RWPE1 (cell line): ENCODE measurements at regions not wholly inside any gene's neighbourhood (a gene's known extent, or its start where the extent isn't known, plus 50 kb on each side); places are given as distances from the start of the nearest gene placed in this dataset.

Experiments
- CTCF ChIA-PET: fragments of 350-600 bp; sonication (Branson Sonifier 250); formaldehyde crosslinking; extraction: SDS; loops from one replicate; lab custom pipeline; 2021; lab: Yijun Ruan, JAX
- POLR2A ChIA-PET: fragments of 400-600 bp; formaldehyde crosslinking; extraction: SDS; loops from one replicate; lab custom pipeline; 2020; ENCODE audit warnings: antibody characterized with exemption; ENCODE audit not compliant: low non-redundant PET; lab: Yijun Ruan, JAX
- DNase-seq: peaks from one replicate; pipeline ENCODE4 v3.0.0; 2012; ENCODE audit warnings: low spot score
- H3K27ac ChIP-seq: fragments of 450-650 bp; 2 replicates; pipeline ENCODE4 v1.5.1; 2017
- CTCF ChIP-seq: fragments of 450-650 bp; conservative IDR thresholded peaks from 2 replicates; pipeline ENCODE4 v1.5.1; 2017; ENCODE audit warnings: low read depth, mild to moderate bottlenecking

DNA sequence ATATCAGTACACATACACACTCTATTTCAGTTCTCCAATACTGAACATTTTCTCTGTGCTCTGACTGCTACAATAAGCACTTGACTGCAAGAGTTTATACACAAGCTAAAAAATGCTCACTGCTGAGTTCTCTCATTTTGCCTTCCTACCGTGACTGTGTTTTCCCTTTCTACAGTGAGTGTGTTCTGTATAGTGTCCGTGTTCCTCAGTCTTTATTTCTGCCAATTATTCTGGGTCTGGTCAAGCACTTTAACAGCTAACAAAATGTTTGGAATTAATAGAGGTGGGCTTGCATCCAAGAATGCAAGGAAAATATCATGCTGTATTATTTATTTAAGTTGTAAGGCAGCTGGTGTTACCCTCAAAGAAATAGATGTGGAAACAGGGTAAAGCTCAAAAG is 217.0 kb upstream of the NREP start:
- no peak for TF ChIP-seq CTCF
- ChIA-PET CTCF (interaction anchor here (1.2 kb wide), 1 partner anchor 59 kb away, joined by 5 read pairs; no protein-coding TSS in a partner anchor), POLR2A (no interaction called here)
- H3K27ac ChIP-seq: no peak overlapping the region
- DNase-seq: no peak

GRCh38 chr5:111972548-111972947 is 215.6 kb upstream of the NREP start:
- no peak for DNase-seq
- TF ChIP-seq CTCF: no peak
- ChIA-PET CTCF (interaction anchor here (0.6 kb wide), 1 partner anchor 95 kb away, joined by 3 read pairs; no protein-coding TSS in a partner anchor), POLR2A (no interaction called here)
- H3K27ac ChIP-seq: no peak overlapping the region

GRCh38 chr5:111972080-111972479 is 215.1 kb upstream of the NREP start:
- no peak for TF ChIP-seq CTCF
- POLR2A ChIA-PET: no interaction called here
- H3K27ac ChIP-seq: no peak overlapping the region
- DNase-seq: no peak
- CTCF ChIA-PET: interaction anchor here (0.6 kb wide), 1 partner anchor 96 kb away, joined by 3 read pairs; no protein-coding TSS in a partner anchor

- H3K27ac ChIP-seq: no peak overlapping the region
- DNase-seq: no peak
- TF ChIP-seq CTCF: no peak
- CTCF ChIA-PET: interaction anchor here (1.0 kb wide), 1 partner anchor 11 kb away, joined by 3 read pairs; no protein-coding TSS in a partner anchor
- POLR2A ChIA-PET: no interaction called here
Measured at GRCh38 chr5:111968459-111968858, 211.5 kb upstream of the NREP start.

GRCh38 chr5:111967463-111967862 is 210.5 kb upstream of the NREP start:
- POLR2A ChIA-PET: no interaction called here
- no peak for TF ChIP-seq CTCF
- CTCF ChIA-PET: no interaction called here
- DNase-seq: no peak
- no peak overlapping the region for H3K27ac ChIP-seq

- POLR2A ChIA-PET: no interaction called here
- DNase-seq: no peak
- H3K27ac ChIP-seq: no peak overlapping the region
- TF ChIP-seq CTCF: no peak
- CTCF ChIA-PET: no interaction called here
Measured at GRCh38 chr5:111966290-111966689, 209.3 kb upstream of the NREP start.
